Gastrocnemius medialis (tissue), 4 donors: ENCODE measurements at regions not wholly inside any gene's neighbourhood (a gene's known extent, or its start where the extent isn't known, plus 50 kb on each side); places are given as distances from the start of the nearest gene placed in this dataset.

Experiments used
- POLR2A ChIP-seq, 2 donors: fragments of 450-650 bp; IDR thresholded peaks; one replicate each; pipeline ENCODE4 v1.6.1; 2017; ENCODE audit warnings: antibody characterized with exemption in 2 of 2, mild to moderate bottlenecking in 2 of 2, moderate library complexity in 2 of 2
- TF ChIP-seq, protein P1 (sequence below), 5 experiments: fragments of 450-650 bp in 3 of 5; fragments of 200-600 bp in 2 of 5; sonication (generic) in 2 of 5; IDR thresholded peaks in 4 of 5; conservative IDR thresholded peaks in 1 of 5; 1 replicate in 4 of 5; 2 replicates in 1 of 5; pipeline ENCODE4 v1.5.1; 2016 to 2019; ENCODE audit warnings: antibody characterized with exemption in 5 of 5, mild to moderate bottlenecking in 3 of 5, moderate library complexity in 3 of 5

GRCh38 chr2:5176764-5177163 is 515.4 kb upstream of the SOX11 start:
- TF ChIP-seq, protein P1, sequence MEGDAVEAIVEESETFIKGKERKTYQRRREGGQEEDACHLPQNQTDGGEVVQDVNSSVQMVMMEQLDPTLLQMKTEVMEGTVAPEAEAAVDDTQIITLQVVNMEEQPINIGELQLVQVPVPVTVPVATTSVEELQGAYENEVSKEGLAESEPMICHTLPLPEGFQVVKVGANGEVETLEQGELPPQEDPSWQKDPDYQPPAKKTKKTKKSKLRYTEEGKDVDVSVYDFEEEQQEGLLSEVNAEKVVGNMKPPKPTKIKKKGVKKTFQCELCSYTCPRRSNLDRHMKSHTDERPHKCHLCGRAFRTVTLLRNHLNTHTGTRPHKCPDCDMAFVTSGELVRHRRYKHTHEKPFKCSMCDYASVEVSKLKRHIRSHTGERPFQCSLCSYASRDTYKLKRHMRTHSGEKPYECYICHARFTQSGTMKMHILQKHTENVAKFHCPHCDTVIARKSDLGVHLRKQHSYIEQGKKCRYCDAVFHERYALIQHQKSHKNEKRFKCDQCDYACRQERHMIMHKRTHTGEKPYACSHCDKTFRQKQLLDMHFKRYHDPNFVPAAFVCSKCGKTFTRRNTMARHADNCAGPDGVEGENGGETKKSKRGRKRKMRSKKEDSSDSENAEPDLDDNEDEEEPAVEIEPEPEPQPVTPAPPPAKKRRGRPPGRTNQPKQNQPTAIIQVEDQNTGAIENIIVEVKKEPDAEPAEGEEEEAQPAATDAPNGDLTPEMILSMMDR (IDR thresholded peaks at IDR 0.05 in 4 of 5, conservative IDR thresholded peaks at IDR 0.05 in 1 of 5): no peak
- no peak for TF ChIP-seq POLR2A (IDR thresholded peaks at IDR 0.05)
